ENCODE measurements at regions not wholly inside any gene's neighbourhood (a gene's known extent, or its start where the extent isn't known, plus 50 kb on each side); places are given as distances from the start of the nearest gene placed in this dataset.

DNA sequence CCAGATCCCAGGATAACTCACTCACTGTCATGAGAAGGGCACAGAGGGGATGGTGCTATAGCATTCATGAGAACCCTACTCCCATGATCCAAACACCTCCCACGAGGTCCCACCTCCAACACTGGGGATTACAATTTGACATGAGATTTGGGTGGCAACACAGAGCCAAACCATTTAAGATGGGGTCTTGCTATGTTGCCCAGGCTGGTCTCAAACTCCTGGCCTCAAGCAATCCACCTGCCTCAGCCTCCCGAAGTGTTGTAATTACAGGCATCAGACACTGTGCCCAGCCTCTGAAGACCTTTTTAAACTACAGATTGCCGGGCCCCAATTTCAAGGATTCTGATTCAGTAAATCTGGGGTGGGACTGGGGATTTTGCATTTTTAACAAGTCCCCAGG lies 98.5 kb downstream of the BAMBI start:
- TF ChIP-seq, protein P1, sequence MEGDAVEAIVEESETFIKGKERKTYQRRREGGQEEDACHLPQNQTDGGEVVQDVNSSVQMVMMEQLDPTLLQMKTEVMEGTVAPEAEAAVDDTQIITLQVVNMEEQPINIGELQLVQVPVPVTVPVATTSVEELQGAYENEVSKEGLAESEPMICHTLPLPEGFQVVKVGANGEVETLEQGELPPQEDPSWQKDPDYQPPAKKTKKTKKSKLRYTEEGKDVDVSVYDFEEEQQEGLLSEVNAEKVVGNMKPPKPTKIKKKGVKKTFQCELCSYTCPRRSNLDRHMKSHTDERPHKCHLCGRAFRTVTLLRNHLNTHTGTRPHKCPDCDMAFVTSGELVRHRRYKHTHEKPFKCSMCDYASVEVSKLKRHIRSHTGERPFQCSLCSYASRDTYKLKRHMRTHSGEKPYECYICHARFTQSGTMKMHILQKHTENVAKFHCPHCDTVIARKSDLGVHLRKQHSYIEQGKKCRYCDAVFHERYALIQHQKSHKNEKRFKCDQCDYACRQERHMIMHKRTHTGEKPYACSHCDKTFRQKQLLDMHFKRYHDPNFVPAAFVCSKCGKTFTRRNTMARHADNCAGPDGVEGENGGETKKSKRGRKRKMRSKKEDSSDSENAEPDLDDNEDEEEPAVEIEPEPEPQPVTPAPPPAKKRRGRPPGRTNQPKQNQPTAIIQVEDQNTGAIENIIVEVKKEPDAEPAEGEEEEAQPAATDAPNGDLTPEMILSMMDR (conservative IDR thresholded peaks at IDR 0.05 in 1 of 2, IDR thresholded peaks at IDR 0.05 in 1 of 2; ENCODE audit: low read depth in 1 of 2, low read length in 2 of 2): no peak
- no peak for TF ChIP-seq EZH2 (IDR thresholded peaks at IDR 0.05; ENCODE audit: low read length, missing control alignments)

Measured in fibroblast of lung (primary cell).